ENCODE measurements at regions not wholly inside any gene's neighbourhood (a gene's known extent, or its start where the extent isn't known, plus 50 kb on each side); places are given as distances from the start of the nearest gene placed in this dataset.

GRCh38 chr9:28976684-28977083, 1403.4 kb upstream of the C9orf72 start (continued):
- TF ChIP-seq ZNF41 (CRISPR knock-in tag; conservative IDR thresholded peaks at IDR 0.05) (no peak), NFE2 (IDR thresholded peaks at IDR 0.05; ENCODE audit: low read depth) (no peak), RBM34 (IDR thresholded peaks at IDR 0.05; ENCODE audit: borderline replicate concordance, insufficient read depth, low read length) (no peak)

GRCh38 chr9:28981129-28981528, 1407.8 kb upstream of the C9orf72 start:
- Histone ChIP-seq H3K4me2 (ENCODE audit: insufficient read depth, low read length) (no peak overlapping the region), H3K4me1 (replicated peaks in 1 of 2; ENCODE audit: control insufficient read depth in 2 of 2, insufficient read depth in 2 of 2, low read length in 2 of 2) (no peaks in the 10 kb centered on the region), H4K20me1 (replicated peaks; ENCODE audit: control insufficient read depth, insufficient read depth, low read length) (no peaks in the 10 kb centered on the region), H3K9ac (ENCODE audit: insufficient read depth in 1 of 2, low read depth in 2 of 2, low read length in 2 of 2) (no peak overlapping the region), H3K27me3 (ENCODE audit: control insufficient read depth in 2 of 2, insufficient read depth in 2 of 2, low read length in 2 of 2) (no peaks in the 10 kb centered on the region), H3K36me3 (ENCODE audit: control insufficient read depth, insufficient read depth, low read length) (no peaks in the 10 kb centered on the region), H3K27ac (ENCODE audit: extremely low read depth, low read depth, low read length) (no peak overlapping the region), H2AFZ (ENCODE audit: low read depth, low read length) (no peak overlapping the region), H3K4me3 (no peak overlapping the region), H3K79me2 (ENCODE audit: control insufficient read depth, insufficient read depth, low read length) (no peaks in the 10 kb centered on the region), H3K9me3 (replicated peaks; ENCODE audit: control insufficient read depth, insufficient read depth, low read depth, low read length) (no peaks in the 10 kb centered on the region), H3K9me1 (ENCODE audit: control insufficient read depth, insufficient read depth, low read length) (no peaks in the 10 kb centered on the region)
- BruUV-seq (replicated peaks), result no TSS peak
- CTCF ChIA-PET (ENCODE audit: low intra/inter-chr PET ratio), result no interaction called here
- ATAC-seq, result no peak
- no peak for FAIRE-seq
- WGBS (ENCODE audit: insufficient coverage, low coverage, missing lambda C conversion rate), result no CpG with 5 or more reads among the region's 1 CpG
- in situ Hi-C loops (cut with MboI) (no loop called here), intact Hi-C loops (cut with micrococcal nuclease) (no loop called here)
- POLR2A ChIA-PET, result no interaction called here
- no peak for DNase-seq (ENCODE audit: extremely low read depth in 1 of 4, low spot score in 3 of 4)
- TF ChIP-seq STAT5A (IDR thresholded peaks at IDR 0.05; ENCODE audit: borderline replicate concordance, low read length) (no peak), ZNF280B (CRISPR knock-in tag; IDR thresholded peaks at IDR 0.05) (no peak), ADNP (tag; IDR thresholded peaks at IDR 0.05) (no peak), BRD9 (IDR thresholded peaks at IDR 0.05; ENCODE audit: low read depth, partially characterized antibody) (no peak), ILK (tag; IDR thresholded peaks at IDR 0.05; ENCODE audit: borderline replicate concordance, low read depth) (no peak), SIN3B (IDR thresholded peaks at IDR 0.05; ENCODE audit: low read depth) (no peak), HCFC1 (IDR thresholded peaks at IDR 0.05; ENCODE audit: low read depth, low read length) (no peak), ZNF740 (CRISPR knock-in tag; IDR thresholded peaks at IDR 0.05) (no peak), ZNF740 (tag; IDR thresholded peaks at IDR 0.05) (no peak), E4F1 (CRISPR knock-in tag; IDR thresholded peaks at IDR 0.05; ENCODE audit: borderline replicate concordance) (no peak), BRD4 (IDR thresholded peaks at IDR 0.05) (no peak), POLR2B (IDR thresholded peaks at IDR 0.05; ENCODE audit: low read depth, partially characterized antibody) (no peak), ZNF764 (CRISPR knock-in tag; IDR thresholded peaks at IDR 0.05; ENCODE audit: low read depth) (no peak), ETV5 (CRISPR knock-in tag; IDR thresholded peaks at IDR 0.05; ENCODE audit: low read depth) (no peak), SMARCE1 (IDR thresholded peaks at IDR 0.05) (no peak), PPARD (CRISPR knock-in tag; IDR thresholded peaks at IDR 0.05) (no peak), ESRRA (IDR thresholded peaks at IDR 0.05; ENCODE audit: borderline replicate concordance, low read depth) (no peak)

All from K562 (cell line).